RWPE2 (cell line): ENCODE measurements at regions not wholly inside any gene's neighbourhood (a gene's known extent, or its start where the extent isn't known, plus 50 kb on each side); places are given as distances from the start of the nearest gene placed in this dataset.

Experiments used
- ATAC-seq: fragments of 200-7000 bp; cut with Tn5 transposase; 3 replicates; pipeline ENCODE4 v1.9.1; 2021; ENCODE audit warnings: low read depth
- DNase-seq: peaks from one replicate; pipeline ENCODE4 v3.0.0-alpha.2; 2020; ENCODE audit warnings: low spot score
- H3K27ac ChIP-seq: fragments of 450-650 bp; 2 replicates; pipeline ENCODE4 v1.5.1; 2017; ENCODE audit warnings: mild to moderate bottlenecking; ENCODE audit not compliant: poor library complexity, severe bottlenecking
- H3K27me3 ChIP-seq: fragments of 250-450 bp; sonication (Bioruptor Pico); 2 replicates; pipeline ENCODE4 v1.5.1; 2021; ENCODE audit warnings: mild to moderate bottlenecking, moderate library complexity; ENCODE audit not compliant: insufficient read depth, poor library complexity, severe bottlenecking
- H3K36me3 ChIP-seq: fragments of 250-450 bp; sonication (Bioruptor Pico); 2 replicates; pipeline ENCODE4 v1.5.1; 2020; ENCODE audit warnings: low read depth, mild to moderate bottlenecking, moderate library complexity
- H3K4me1 ChIP-seq: fragments of 250-450 bp; sonication (Bioruptor Pico); 2 replicates; pipeline ENCODE4 v1.5.1; 2021; ENCODE audit warnings: mild to moderate bottlenecking, moderate library complexity; ENCODE audit not compliant: insufficient read depth, poor library complexity, severe bottlenecking
- H3K4me3 ChIP-seq: fragments of 250-450 bp; sonication (Bioruptor Pico); 2 replicates; pipeline ENCODE4 v1.5.1; 2021; ENCODE audit warnings: mild to moderate bottlenecking, moderate library complexity; ENCODE audit not compliant: severe bottlenecking
- H3K9me3 ChIP-seq: fragments of 250-450 bp; sonication (Bioruptor Pico); 2 replicates; pipeline ENCODE4 v1.5.1; 2021; ENCODE audit warnings: mild to moderate bottlenecking, moderate library complexity; ENCODE audit not compliant: severe bottlenecking
- CTCF ChIP-seq: fragments of 450-650 bp; IDR thresholded peaks from one replicate; pipeline ENCODE4 v1.5.1; 2017; ENCODE audit warnings: mild to moderate bottlenecking, moderate library complexity; ENCODE audit not compliant: poor library complexity, severe bottlenecking

DNA sequence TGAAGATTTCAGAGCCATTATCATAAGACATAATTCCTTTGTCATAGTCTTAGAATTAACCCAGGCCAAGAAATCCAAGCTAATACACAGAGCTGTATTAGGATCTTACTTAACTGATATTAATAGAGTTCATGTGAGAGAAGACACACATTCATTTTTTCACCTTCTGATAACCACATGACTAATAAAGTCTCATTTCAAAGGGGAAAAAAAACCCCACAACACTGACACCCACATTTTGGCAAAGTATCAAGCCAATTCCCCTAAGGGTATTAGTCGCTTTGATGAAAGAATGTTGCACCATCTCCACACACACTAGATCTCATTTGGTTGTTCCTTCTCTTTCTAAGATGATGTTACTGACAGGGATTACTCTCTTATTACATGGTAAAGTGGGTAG, 344.4 kb upstream of the ESRRG start:
- no peak overlapping the region for H3K4me3 ChIP-seq
- no peak for TF ChIP-seq CTCF

GRCh38 chr1:217066794-217067193, 343.6 kb upstream of the ESRRG start:
- DNase-seq, result no peak
- no peak overlapping the region for H3K4me3 ChIP-seq
- H3K36me3 ChIP-seq, result no peaks in the 10 kb centered on the region
- no peaks in the 10 kb centered on the region for H3K9me3 ChIP-seq
- H3K4me1 ChIP-seq, result no peaks in the 10 kb centered on the region
- TF ChIP-seq CTCF, result no peak
- no peak overlapping the region for H3K27ac ChIP-seq
- no peak for ATAC-seq
- H3K27me3 ChIP-seq, result no peaks in the 10 kb centered on the region

More for the DNA sequence above, 344.4 kb upstream of the ESRRG start:
- no peaks in the 10 kb centered on the region for H3K9me3 ChIP-seq
- DNase-seq (no peak), ATAC-seq (no peak)
- no peaks in the 10 kb centered on the region for H3K36me3 ChIP-seq
- H3K27ac ChIP-seq, result no peak overlapping the region
- H3K27me3 ChIP-seq, result no peaks in the 10 kb centered on the region
- H3K4me1 ChIP-seq, result no peaks in the 10 kb centered on the region

- Histone ChIP-seq H3K27ac (no peak overlapping the region), H3K36me3 (no peaks in the 10 kb centered on the region), H3K4me3 (no peak overlapping the region), H3K4me1 (no peaks in the 10 kb centered on the region), H3K27me3 (no peaks in the 10 kb centered on the region), H3K9me3 (no peaks in the 10 kb centered on the region)
- ATAC-seq (no peak), DNase-seq (no peak)
- TF ChIP-seq CTCF, result no peak
These were observed 340.1 kb upstream of the ESRRG start for GRCh38 chr1:217063172-217063908.

DNA sequence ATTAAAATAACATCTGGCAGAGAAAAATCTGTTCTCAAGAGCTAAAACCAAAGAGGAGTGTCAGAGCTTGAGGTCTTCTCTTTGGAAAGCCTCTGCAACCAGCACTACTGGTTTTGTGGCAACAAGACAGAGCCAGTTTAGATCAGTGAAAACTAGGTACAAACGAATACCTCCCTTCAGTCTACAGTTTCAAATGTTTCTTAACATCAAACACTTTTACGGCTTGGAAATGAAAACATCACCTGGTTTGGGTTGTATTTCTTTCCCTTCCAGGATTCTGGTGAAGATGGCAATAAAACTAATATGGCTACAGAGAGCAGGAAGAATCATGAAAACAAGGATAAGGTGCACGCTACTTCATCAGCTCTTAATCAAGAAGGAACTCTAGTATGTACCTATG, 339.4 kb upstream of the ESRRG start:
- DNase-seq, result no peak
- no peak for ATAC-seq
- Histone ChIP-seq H3K36me3 (no peaks in the 10 kb centered on the region), H3K9me3 (no peaks in the 10 kb centered on the region), H3K4me3 (no peak overlapping the region), H3K4me1 (no peaks in the 10 kb centered on the region), H3K27me3 (no peaks in the 10 kb centered on the region), H3K27ac (no peak overlapping the region)
- no peak for TF ChIP-seq CTCF

DNA sequence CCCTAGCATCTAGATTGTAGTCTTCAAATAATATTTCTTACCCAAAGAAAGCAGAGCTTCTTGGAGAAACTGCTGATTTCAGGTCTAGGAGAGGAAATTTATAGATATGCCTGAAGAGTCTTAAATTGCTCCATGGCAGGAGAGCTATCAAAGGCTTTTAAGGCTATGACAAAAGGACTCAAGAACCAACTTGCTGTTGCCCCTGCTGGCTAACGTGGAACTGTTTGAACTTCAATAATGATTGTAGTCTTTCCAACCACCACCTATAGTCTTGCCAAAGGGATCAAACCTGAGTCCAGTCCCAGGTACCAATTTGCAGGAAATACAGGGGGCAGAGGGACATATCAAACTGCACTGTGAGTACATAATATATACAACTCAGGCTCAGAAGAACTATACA, 336.2 kb upstream of the ESRRG start:
- Histone ChIP-seq H3K27me3 (no peaks in the 10 kb centered on the region), H3K27ac (no peak overlapping the region)

More for the DNA sequence above, 336.2 kb upstream of the ESRRG start:
- no peaks in the 10 kb centered on the region for H3K9me3 ChIP-seq
- TF ChIP-seq CTCF, result no peak
- ATAC-seq (no peak), DNase-seq (no peak)
- H3K4me1 ChIP-seq, result no peaks in the 10 kb centered on the region
- H3K4me3 ChIP-seq, result no peak overlapping the region
- H3K36me3 ChIP-seq, result no peaks in the 10 kb centered on the region
